Epithelial cell of proximal tubule (primary cell): ENCODE measurements at regions not wholly inside any gene's neighbourhood (a gene's known extent, or its start where the extent isn't known, plus 50 kb on each side); places are given as distances from the start of the nearest gene placed in this dataset.

Experiments
- DNase-seq: peaks from one replicate; pipeline ENCODE4 v3.0.0-alpha.2; 2011; ENCODE audit warnings: low read depth
- H3K4me3 ChIP-seq: 2 replicates; pipeline ENCODE4 v1.5.1; 2011; ENCODE audit warnings: low read depth, mild to moderate bottlenecking, low read length
- CTCF ChIP-seq: conservative IDR thresholded peaks from 2 replicates; pipeline ENCODE4 v1.5.1; 2012; ENCODE audit warnings: low read depth, mild to moderate bottlenecking, low read length

GRCh38 chr18:65363911-65364632 lies 386.7 kb upstream of the CDH7 start:
- TF ChIP-seq CTCF, result no peak
- H3K4me3 ChIP-seq, result no peak overlapping the region
- no peak for DNase-seq

- TF ChIP-seq CTCF, result no peak
- H3K4me3 ChIP-seq, result no peak overlapping the region
- no peak for DNase-seq
Measured at GRCh38 chr18:65363011-65363410, 387.8 kb upstream of the CDH7 start.

GRCh38 chr18:65359479-65359878 lies 391.3 kb upstream of the CDH7 start:
- DNase-seq, result no peak
- no peak for TF ChIP-seq CTCF
- no peak overlapping the region for H3K4me3 ChIP-seq

- H3K4me3 ChIP-seq, result no peak overlapping the region
- TF ChIP-seq CTCF, result no peak
- DNase-seq, result no peak
Measured at GRCh38 chr18:65358306-65358705, 392.5 kb upstream of the CDH7 start.

- DNase-seq, result no peak
- no peak overlapping the region for H3K4me3 ChIP-seq
- TF ChIP-seq CTCF, result no peak
Measured at GRCh38 chr18:65352186-65352585, 398.6 kb upstream of the CDH7 start.

- no peak overlapping the region for H3K4me3 ChIP-seq
- no peak for DNase-seq
- no peak for TF ChIP-seq CTCF
Measured at GRCh38 chr18:65349635-65350034, 401.2 kb upstream of the CDH7 start.

GRCh38 chr18:65347446-65347845 lies 403.4 kb upstream of the CDH7 start:
- no peak overlapping the region for H3K4me3 ChIP-seq
- DNase-seq, result no peak
- TF ChIP-seq CTCF, result no peak
